Ishikawa (cell line): ENCODE measurements at regions not wholly inside any gene's neighbourhood (a gene's known extent, or its start where the extent isn't known, plus 50 kb on each side); places are given as distances from the start of the nearest gene placed in this dataset.

ENCODE experiments used
- EP300 ChIP-seq: IDR thresholded peaks from 2 replicates; pipeline ENCODE4 v1.6.1; 2012; ENCODE audit warnings: borderline replicate concordance
- RAD21 ChIP-seq: IDR thresholded peaks from 2 replicates; pipeline ENCODE4 v1.6.1; 2012; ENCODE audit warnings: low read depth
- TAF1 ChIP-seq: IDR thresholded peaks from 2 replicates; pipeline ENCODE4 v1.6.1; 2012; ENCODE audit warnings: low read depth, mild to moderate bottlenecking
- YY1 ChIP-seq: IDR thresholded peaks from 2 replicates; pipeline ENCODE4 v1.6.1; 2012; ENCODE audit warnings: low read depth

DNA sequence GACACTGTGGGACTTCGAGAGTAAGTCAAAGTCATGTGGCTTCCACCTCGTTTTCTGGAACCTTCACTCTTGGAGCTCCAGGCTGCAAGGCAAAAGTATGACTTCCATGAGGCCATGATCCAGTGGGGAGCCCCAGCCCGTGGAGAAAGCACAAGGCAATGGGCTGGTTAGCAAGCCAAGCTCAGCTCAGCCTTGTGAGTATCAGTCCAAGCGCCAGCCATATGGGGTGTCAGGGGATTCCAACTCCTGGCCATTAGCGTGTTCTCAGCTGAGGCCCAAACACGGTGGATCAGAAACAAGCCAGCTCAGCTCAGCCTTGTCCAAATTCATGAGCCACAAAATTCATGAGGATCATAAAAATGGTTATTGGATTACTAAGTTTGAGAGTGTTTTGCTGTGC is 261.0 kb downstream of the RHOU start:
- TF ChIP-seq TAF1 (no peak), YY1 (no peak), RAD21 (no peak), EP300 (no peak)
